Progenitor cell of endocrine pancreas (in vitro differentiated cells): ENCODE measurements at regions not wholly inside any gene's neighbourhood (a gene's known extent, or its start where the extent isn't known, plus 50 kb on each side); places are given as distances from the start of the nearest gene placed in this dataset.
"Not testable (repeated sequence)": the region's sequence is repeated elsewhere in the genome, so short reads cannot be mapped to it uniquely, and the experiment has no call there.

Experiments
- DNase-seq: peaks from one replicate; pipeline ENCODE4 v3.0.0; 2021; ENCODE audit warnings: low spot score; ENCODE audit not compliant: unreplicated experiment
- H3K27ac Mint-ChIP-seq: 2 replicates; pipeline ENCODE4 v1.8.0; 2021; ENCODE audit warnings: mild to moderate bottlenecking, moderate library complexity, mixed read lengths
- H3K27me3 Mint-ChIP-seq: 2 replicates; pipeline ENCODE4 v1.8.0; 2021; ENCODE audit warnings: mixed read lengths
- H3K36me3 Mint-ChIP-seq: 2 replicates; pipeline ENCODE4 v1.8.0; 2022; ENCODE audit warnings: mixed read lengths; ENCODE audit not compliant: insufficient read depth
- H3K4me1 Mint-ChIP-seq: 2 replicates; pipeline ENCODE4 v1.8.0; 2021; ENCODE audit warnings: low read depth, mixed read lengths
- H3K4me3 Mint-ChIP-seq: 2 replicates; pipeline ENCODE4 v1.8.0; 2021; ENCODE audit warnings: low read depth, mild to moderate bottlenecking, moderate library complexity, mixed read lengths
- H3K9me3 Mint-ChIP-seq: 2 replicates; pipeline ENCODE4 v1.8.0; 2021; ENCODE audit warnings: low read depth, mixed read lengths
- CTCF ChIP-seq: fragments of 200-600 bp; sonication (generic); IDR thresholded peaks from one replicate; pipeline ENCODE4 v1.5.0; 2021; ENCODE audit warnings: antibody characterized with exemption, mild to moderate bottlenecking; ENCODE audit not compliant: unreplicated experiment

GRCh38 chr20:30595698-30596097, 661.8 kb upstream of the DEFB115 start:
- Mint-ChIP-seq H3K9me3 (peaks cover 13% of the 10 kb centered on the region), H3K4me3 (no peak overlapping the region), H3K36me3 (peaks cover 2% of the 10 kb centered on the region), H3K4me1 (no peaks in the 10 kb centered on the region), H3K27ac (no peak overlapping the region), H3K27me3 (no peaks in the 10 kb centered on the region)
- no peak for TF ChIP-seq CTCF
- DNase-seq, result no peak

- not testable (repeated sequence) for H3K4me1 Mint-ChIP-seq, H3K27me3 Mint-ChIP-seq
Observed at GRCh38 chr20:30597429-30597828, 660.0 kb upstream of the DEFB115 start.

GRCh38 chr20:30598460-30599230, 658.8 kb upstream of the DEFB115 start:
- no peaks in the 10 kb centered on the region for H3K27me3 Mint-ChIP-seq
- H3K4me3 Mint-ChIP-seq, result no peak overlapping the region
- DNase-seq, result no peak
- no peak overlapping the region for H3K27ac Mint-ChIP-seq
- peaks cover 5% of the 10 kb centered on the region for H3K36me3 Mint-ChIP-seq
- peaks cover 16% of the 10 kb centered on the region for H3K9me3 Mint-ChIP-seq
- no peak for TF ChIP-seq CTCF
- H3K4me1 Mint-ChIP-seq, result no peaks in the 10 kb centered on the region

More at GRCh38 chr20:30597429-30597828, 660.0 kb upstream of the DEFB115 start:
- not testable (repeated sequence) for DNase-seq, H3K36me3 Mint-ChIP-seq, H3K4me3 Mint-ChIP-seq, H3K27ac Mint-ChIP-seq
- peaks cover 16% of the 10 kb centered on the region for H3K9me3 Mint-ChIP-seq

GRCh38 chr20:30599990-30600389, 657.5 kb upstream of the DEFB115 start:
- no peak for DNase-seq
- Mint-ChIP-seq H3K4me1 (no peaks in the 10 kb centered on the region), H3K27ac (no peak overlapping the region), H3K36me3 (peaks cover 5% of the 10 kb centered on the region), H3K4me3 (no peak overlapping the region), H3K9me3 (peaks cover 22% of the 10 kb centered on the region), H3K27me3 (no peaks in the 10 kb centered on the region)
- no peak for TF ChIP-seq CTCF

- H3K27ac Mint-ChIP-seq, result no peak overlapping the region
- H3K36me3 Mint-ChIP-seq, result peaks cover 4% of the 10 kb centered on the region
- H3K4me1 Mint-ChIP-seq, result no peaks in the 10 kb centered on the region
- no peaks in the 10 kb centered on the region for H3K27me3 Mint-ChIP-seq
- no peak overlapping the region for H3K4me3 Mint-ChIP-seq
- no peak for DNase-seq
- peaks cover 32% of the 10 kb centered on the region for H3K9me3 Mint-ChIP-seq
- TF ChIP-seq CTCF, result no peak
Observed at GRCh38 chr20:30601974-30602373, 655.5 kb upstream of the DEFB115 start.

GRCh38 chr20:30602424-30602823, 655.0 kb upstream of the DEFB115 start:
- no peak for TF ChIP-seq CTCF
- H3K27ac Mint-ChIP-seq, result no peak overlapping the region

More at GRCh38 chr20:30602424-30602823, 655.0 kb upstream of the DEFB115 start:
- Mint-ChIP-seq H3K9me3 (peaks cover 29% of the 10 kb centered on the region), H3K27me3 (no peaks in the 10 kb centered on the region), H3K4me3 (no peak overlapping the region), H3K4me1 (no peaks in the 10 kb centered on the region), H3K36me3 (peaks cover 3% of the 10 kb centered on the region)
- no peak for DNase-seq
